ENCODE measurements at regions not wholly inside any gene's neighbourhood (a gene's known extent, or its start where the extent isn't known, plus 50 kb on each side); places are given as distances from the start of the nearest gene placed in this dataset.
"Not testable (repeated sequence)": the region's sequence is repeated elsewhere in the genome, so short reads cannot be mapped to it uniquely, and the experiment has no call there.

DNA sequence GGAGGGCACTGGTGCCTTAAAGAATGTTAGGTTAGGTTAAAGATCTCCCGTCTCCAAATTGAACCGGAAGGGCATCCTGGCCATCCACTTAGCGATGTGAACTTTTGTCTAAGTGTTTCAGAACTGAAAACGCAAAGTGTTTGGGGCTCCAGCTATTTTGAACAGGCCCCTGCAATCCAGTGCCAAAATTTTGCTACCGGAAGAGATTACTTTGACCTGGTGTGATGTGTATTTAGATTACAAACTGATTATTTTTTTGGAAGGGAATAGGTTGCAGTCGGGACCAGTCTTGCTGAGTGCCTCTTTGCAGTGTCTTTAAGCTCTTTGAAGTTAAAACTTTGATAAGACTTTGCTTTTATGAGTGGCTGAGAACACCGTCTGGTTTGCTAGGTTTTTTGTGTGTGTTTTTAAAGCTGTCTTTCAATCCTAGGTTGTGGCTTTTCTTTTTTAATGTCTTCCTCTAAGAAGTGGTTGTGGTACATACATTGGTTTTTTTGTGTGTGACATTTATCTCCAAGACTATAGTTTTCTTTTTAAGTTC is 179.6 kb downstream of the OR4M2 start:
- no peak for DNase-seq (ENCODE audit: low read depth)

DNA sequence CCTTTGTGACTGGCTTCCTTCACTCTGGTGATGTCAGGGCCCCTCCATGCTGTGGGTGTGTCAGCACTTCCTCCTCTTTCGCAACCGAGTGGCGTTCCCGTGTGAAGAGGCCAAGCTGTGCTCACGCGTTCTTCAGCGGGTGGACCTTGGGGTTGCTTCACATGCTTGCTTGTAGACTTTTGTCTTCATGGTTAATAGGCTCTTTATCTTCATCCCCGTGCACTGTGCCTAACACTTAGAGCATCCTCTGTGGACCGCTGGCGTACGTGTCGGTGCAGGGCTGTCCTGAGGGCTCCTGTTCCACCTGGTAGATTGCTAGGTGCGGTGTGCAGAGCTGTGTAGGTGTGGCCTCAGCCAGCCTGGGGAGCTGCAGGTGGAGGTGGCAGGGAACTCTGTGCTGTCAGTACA is 182.3 kb downstream of the OR4M2 start:
- DNase-seq (ENCODE audit: low read depth): peak; percentile 40

DNA sequence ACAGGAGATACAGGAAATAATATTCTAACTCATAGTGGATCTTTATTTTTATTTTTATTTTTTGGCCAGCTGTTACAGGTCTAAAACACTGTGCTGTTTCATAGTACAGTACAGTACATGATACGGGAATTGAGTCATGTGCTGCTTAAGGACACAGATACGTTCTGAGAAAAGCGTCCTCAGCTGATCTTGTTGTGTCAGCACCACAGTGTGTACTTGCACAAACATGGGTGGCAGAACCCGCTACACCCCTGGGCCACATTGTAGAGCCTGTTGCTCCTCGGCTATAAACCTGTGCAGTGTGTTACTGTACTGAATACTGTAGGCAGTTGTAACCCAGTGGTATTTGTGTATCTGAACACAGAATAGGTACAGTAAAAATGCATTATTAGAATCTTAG is 183.4 kb downstream of the OR4M2 start:
- no peak for DNase-seq (ENCODE audit: low read depth)

DNA sequence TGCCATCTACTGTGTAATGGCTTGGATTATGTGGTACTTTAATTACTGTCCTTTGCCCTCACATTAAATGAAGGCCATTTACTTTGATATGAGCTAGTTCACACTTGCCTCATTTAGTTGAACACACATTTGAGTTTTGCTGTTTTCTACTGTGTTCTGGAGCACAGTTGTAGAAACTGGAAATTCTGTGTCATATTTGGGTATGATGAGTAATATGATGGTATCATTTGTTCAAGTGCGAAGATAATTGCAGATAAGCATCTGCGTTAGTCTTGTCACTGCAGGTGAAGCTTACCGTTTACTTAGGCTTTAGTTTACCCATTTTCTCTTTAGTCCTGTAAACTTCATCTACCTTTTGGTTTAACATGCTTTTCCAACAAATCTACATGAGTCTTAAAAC is 183.9 kb downstream of the OR4M2 start:
- DNase-seq (ENCODE audit: low read depth): not testable (repeated sequence)

DNA sequence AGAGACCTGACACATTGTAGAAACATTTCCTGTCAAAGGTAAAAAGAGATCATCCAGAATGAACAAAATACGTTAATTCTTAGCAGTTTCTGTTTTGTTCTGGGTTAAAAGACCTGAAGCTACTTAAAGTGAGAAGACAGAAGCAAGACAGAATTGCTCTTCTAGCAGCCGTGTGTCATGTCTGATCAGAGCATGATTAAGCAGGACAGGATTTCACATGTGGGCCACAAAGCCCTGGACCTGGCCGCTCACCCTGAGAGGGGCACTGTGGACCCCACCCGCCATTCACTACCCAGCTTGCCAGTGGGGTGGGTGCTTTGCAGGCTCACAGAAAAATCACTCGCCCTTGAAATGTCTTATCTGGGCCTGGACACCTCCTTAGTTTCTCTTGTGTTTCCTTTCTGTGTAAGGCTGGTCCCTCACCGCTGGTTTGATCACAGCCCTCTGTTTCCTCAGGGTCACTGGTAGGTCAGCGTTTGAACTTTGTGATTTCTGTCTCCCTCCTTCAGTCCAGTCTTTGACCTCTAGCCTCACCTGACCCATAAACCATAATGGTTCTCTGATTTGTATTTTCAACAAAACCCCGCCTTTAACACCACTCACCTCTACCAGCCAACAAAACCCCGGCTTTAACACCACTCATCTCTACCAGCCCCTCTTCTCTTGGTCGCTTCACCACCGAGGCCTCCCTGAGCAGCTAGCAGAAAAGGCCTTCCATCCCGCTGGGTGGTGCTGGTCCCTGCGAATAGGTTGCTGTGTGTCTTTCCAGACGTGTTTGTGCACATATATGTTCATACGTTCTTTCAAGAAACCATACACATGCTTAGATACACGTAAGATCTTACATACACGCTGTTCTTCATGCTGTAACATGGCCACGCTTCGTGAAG is 185.0 kb downstream of the OR4M2 start:
- no peak for DNase-seq (ENCODE audit: low read depth)

DNA sequence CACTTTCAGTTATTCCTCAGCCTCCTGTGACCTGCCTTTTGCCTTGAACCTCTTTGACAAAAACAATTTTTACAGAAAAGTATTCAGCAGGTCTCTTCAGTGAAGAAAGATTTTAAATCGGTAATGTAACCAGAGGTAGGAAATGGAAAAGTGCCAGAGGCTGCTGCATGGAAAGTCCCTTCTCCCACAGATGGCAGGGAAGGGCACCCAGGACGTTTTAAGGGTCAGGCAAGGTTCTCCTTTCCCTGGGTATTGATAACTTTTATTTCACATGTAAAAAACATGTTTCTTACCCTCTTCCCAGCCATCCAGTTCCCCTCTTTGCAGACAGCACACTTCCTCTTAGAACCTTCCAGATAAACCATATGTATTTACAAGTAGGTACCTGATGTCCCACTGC is 185.6 kb downstream of the OR4M2 start:
- no peak for DNase-seq (ENCODE audit: low read depth)

DNA sequence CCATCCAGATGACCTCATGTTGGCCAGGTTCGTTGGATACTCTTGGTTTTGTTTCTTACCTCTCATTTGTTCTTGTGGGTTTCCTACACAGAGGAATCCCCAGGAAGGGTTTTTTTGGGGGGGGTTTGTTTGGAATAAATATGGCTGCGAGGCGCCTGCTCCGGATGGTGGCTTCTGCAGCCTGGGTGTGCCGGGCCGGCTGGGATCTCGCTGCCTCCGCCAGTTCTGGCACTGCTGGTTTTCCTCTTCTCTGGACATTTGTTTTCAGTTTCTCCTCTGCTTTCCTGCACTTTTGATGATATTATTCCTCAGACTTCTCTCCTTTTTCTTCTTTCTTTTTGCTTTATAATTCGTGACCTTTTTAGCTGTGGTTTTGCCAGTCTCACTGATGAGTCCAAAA is 187.4 kb downstream of the OR4M2 start:
- DNase-seq (ENCODE audit: low read depth): no peak

DNA sequence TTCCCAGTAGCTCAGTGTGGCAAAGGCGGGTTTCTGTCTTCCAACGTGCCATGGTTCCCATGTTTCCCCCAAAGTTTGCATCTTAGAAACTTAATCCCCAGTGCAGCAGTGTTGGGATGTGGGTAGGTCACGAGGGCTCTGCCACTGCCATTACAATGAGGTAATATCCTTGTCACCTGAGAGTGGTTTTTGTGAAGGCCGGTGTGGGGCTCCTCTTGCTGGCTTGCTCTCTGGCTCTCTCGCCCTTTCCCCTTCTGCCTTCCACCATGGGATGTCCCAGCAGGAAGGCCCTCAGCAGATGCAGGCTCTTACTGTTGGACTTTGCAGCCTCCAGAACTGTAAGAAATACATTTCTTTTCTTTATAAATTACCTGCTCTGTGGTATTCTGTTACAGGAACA is 187.9 kb downstream of the OR4M2 start:
- not testable (repeated sequence) for DNase-seq (ENCODE audit: low read depth)

DNA sequence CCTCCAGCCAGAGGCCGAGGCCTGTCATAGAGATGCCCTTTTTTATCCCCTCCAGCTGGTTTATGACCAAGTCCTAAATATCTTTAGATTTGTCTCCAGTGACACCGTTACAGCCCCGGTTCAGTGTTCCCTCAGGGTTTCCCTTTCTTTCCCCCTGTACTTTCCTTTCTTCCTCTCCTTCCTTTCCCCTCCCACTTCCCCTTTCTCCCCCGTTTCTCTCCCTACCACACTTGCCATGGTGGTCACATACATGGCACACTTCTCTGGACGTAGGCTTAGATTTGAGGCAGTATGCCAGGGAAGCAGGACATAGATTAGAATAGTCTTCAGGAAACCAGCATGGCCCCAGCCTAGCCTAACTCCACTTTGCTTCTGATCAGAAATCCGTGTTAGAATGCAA is 188.3 kb downstream of the OR4M2 start:
- DNase-seq (ENCODE audit: low read depth): not testable (repeated sequence)

DNA sequence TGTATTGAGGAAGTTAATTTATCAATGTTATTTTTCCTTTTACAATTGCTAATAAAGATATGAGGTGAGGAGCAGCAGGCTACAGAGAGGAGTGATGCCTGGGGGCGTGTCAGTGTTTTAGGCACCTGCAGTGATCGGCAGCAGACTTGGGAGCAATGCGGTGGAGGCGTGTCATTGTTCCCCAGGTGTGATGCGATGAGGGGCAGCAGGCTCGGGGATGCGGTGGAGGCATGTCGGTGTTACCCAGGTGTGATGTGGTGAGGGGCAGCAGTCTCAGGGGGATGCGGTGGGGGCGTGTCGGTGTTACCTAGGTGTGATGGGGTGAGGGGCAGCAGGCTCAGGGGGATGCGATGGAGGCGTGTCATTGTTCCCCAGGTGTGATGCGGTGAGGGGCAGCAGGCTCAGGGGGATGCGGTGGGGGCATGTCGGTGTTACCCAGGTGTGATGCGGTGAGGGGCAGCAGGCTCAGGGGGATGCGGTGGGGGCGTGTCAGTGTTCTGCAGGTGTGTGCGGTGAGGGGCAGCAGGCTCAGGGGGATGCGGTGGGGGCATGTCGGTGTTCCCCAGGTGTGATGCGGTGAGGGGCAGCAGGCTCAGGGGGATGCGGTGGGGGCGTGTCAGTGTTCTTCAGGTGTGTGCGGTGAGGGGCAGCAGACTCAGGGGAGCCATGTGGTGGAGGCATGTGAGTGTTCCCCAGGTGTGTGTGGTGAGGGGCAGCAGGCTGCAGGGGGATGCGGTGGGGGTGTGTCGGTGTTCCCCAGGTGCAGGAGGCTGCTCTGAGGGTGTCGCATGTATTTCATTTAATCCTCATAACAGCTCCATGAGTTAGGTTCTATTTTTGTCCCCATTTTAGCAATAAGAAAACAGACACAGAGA is 186.2 kb upstream of the GOLGA6L22 start:
- not testable (repeated sequence) for DNase-seq (ENCODE audit: low read depth)

DNA sequence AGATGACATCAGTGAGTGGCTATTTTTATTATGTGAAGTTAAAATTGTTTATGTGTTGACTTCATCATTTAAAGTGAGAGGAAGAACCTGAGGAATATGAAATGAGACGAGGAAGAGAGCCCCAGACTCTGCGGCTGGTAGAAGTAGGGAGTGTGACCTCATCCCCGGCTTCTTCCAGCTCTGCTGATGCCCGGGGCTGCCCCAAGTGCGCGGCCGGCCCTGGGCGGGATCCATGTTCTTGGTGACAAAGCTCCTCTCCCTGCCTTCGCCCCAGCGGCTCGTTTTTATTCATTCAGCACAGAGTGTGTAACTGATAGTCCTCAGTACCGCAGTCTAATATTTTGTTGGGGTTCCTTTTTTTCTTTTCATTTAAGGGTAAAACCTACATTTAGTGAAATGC is 185.5 kb upstream of the GOLGA6L22 start:
- not testable (repeated sequence) for DNase-seq (ENCODE audit: low read depth)

DNA sequence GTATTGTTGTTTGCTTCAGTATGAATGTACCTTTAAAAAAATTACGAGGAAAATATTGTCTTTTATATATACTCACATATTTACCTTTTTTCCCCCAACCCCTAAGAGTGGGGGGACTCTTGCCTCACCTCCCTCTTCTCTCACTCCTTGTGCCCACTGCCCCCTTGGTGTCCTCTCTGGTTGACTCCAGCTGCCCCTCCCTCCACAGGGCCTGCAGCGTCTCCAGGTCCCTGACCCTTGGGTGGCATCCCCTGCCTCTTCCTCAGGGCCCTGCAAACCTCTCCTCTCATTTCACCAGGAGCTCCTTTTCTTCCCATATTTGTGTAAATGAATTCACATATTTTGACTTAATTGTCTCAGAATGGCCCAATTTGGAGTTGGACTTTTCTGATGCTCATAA is 184.3 kb upstream of the GOLGA6L22 start:
- not testable (repeated sequence) for DNase-seq (ENCODE audit: low read depth)

DNA sequence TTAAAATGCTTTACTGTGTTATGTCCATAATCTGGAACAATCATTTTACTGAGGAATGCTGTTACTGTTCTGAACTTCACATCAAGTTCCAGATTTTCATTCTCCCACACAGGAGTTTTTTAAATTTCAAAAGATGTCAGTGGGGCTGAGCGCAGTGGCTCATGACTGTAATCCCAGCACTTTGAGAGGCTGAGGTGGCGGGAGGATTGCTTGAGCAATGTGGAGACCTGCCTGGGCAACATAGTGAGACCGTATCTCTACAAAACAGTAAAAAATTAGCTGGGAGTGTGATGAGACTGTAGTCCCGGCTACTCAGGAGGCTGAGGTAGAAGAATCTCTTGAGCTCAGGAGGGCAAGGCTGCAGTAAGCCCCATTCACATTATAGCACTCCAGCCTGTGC is 177.9 kb upstream of the GOLGA6L22 start:
- not testable (repeated sequence) for DNase-seq (ENCODE audit: low read depth)

DNA sequence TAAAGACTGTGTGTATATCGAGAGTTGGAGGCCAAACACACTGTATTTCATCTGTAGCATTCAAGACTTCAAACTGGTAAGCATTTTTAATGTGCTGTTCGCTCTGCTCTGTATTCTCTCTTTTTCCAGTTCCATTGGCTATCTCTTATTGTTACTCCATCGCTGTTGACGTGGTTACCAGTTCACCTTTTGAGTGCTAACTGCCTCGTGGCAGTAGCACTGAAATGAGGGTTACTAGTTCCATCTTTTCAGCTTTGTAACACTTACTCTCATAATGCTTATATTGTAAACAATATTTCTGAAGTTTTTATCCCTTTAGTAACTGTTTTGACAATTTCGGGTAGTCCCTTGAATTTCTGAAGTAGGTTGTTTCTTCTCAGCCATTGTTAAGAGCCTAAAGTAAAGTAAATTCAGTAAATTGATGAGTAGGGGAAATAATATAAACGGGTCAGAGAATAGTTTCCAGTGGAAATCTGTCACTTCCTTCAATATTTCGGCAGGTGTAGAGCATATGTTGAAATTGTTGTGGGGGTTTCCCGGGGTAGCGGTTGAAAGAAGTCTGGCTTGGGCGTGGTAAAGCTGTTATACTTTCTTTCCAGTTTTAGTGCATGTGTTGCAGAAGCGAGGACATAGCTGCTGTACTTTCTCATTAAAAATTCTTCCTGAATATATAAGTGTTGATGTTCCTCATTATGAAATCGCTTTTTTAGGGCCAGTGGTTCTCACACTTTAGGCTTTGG is 175.7 kb upstream of the GOLGA6L22 start:
- DNase-seq (ENCODE audit: low read depth): not testable (repeated sequence)

DNA sequence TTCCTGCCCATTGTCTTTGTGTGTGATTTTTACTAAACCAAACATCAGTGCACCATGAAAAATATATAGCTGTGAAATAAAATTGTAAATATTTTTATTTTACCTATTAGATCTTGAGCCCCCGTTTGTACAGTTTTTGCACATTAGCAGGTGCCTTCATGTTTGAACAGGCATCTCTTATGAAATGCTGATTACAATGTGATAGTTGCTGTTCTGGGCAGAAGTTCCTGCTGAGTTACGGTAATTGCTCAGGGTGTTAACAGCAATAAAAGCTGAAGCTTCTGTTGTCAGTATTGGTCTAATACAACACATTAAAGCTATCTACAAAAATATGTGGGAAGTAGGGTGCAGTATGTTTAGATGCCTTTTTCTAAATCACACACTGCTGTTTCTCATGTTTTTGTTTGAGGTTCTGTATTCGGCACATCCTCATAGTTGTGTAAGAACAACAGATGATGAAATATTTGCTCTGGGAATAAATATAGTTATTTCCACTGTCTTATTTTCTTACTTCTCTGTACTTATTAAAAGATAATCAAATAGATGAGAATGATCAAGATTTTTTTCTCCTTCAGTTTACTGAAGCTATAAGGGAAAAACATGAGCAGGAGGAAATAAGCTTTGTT is 173.8 kb upstream of the GOLGA6L22 start:
- not testable (repeated sequence) for DNase-seq (ENCODE audit: low read depth)

DNA sequence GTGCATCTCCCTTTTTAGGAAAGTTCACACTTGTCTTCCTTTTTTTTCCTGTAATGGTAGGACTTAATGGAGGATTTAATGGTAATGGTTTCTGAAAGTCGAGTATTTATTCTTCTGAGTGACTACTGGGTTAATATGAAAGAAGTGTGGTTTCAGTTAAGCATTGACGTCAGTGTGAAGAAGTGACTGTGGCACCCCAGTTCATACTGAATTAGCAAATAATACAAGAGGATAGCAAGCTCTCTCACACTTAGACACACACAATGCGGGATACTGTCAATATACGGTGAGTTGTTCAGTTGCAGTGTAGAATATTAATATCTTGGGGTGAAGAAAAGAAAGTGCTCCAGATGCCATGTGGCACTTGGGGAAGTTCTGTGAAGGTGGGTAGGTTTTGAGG is 167.6 kb upstream of the GOLGA6L22 start:
- not testable (repeated sequence) for DNase-seq (ENCODE audit: low read depth)

DNA sequence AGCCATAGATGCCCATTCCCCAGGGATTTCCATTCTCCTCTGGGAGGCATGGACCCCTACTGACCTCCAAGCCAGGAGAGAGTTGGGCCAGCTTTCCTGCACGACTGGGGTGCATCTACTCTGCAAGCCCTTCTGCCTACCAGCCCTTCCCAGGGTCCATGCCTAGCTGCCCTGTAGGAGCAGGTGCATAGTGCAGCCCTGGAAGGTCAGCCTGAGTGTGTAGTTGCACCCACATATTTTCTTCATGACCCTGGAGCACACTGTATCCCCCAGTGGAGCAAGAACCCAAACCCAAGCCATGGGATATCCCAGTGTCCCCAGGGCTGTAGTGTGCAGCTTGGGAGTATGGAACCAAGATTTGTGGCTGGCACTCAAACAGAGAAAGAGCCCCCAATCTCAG is 155.6 kb upstream of the GOLGA6L22 start:
- DNase-seq (ENCODE audit: low read depth): not testable (repeated sequence)

All from activated T-cell treated with anti-CD3 and anti-CD28 coated beads for 1 hour (primary cell).